OCI-LY3 (cell line): ENCODE measurements at regions not wholly inside any gene's neighbourhood (a gene's known extent, or its start where the extent isn't known, plus 50 kb on each side); places are given as distances from the start of the nearest gene placed in this dataset.

Experiments
- CTCF ChIP-seq: fragments of 200-600, 300-600 bp; sonication (generic); IDR thresholded peaks from 2 replicates; pipeline ENCODE4 v1.5.1; 2014; ENCODE audit warnings: antibody characterized with exemption, low read length, low read depth
- EZH2phosphoT487 ChIP-seq: fragments of 200-600 bp; shearing (Covaris generic); IDR thresholded peaks from 2 replicates; pipeline ENCODE4 v1.6.1; 2018; ENCODE audit warnings: antibody characterized with exemption, mixed run types, low read depth

GRCh38 chr1:69305621-69306020 is 262.1 kb upstream of the LRRC7 start:
- TF ChIP-seq EZH2phosphoT487 (no peak), CTCF (peak; percentile 31)
